ENCODE measurements at regions not wholly inside any gene's neighbourhood (a gene's known extent, or its start where the extent isn't known, plus 50 kb on each side); places are given as distances from the start of the nearest gene placed in this dataset.

DNA sequence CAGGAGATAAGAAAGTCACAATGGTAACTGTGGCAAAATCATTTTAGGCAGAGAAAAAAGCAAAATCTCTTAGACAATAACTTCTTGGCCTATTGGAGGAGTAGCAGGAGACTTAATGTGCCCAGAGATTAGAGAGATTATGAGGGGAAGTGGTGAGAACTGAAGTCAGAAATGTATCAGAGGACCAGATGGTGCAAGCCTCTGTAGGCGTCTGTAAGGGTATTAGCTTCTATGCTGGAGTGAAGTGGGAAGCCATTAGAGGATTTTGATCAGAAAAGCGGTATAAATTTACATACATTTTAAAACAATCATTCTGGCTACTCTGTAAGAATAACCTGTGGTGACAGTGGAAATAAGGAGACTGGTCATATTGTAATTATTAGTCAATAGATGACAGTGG lies 236.7 kb downstream of the FAT4 start:
- Histone ChIP-seq H3K4me1 (ENCODE audit: insufficient read depth, low read length) (no peaks in the 10 kb centered on the region), H3K27ac (ENCODE audit: low read depth, low read length) (no peak overlapping the region), H3K4me3 (ENCODE audit: insufficient read depth, low read depth, low read length) (no peak overlapping the region), H4K20me1 (ENCODE audit: insufficient read depth, low read length) (no peaks in the 10 kb centered on the region), H3K79me2 (ENCODE audit: insufficient read depth, low read length) (no peaks in the 10 kb centered on the region), H3K27me3 (ENCODE audit: insufficient read depth, low read length) (no peaks in the 10 kb centered on the region), H3K9ac (ENCODE audit: low read length) (no peak overlapping the region), H2AFZ (ENCODE audit: low read depth, low read length) (no peak overlapping the region), H3K9me3 (ENCODE audit: insufficient read depth, low read depth, low read length) (no peaks in the 10 kb centered on the region), H3K36me3 (ENCODE audit: insufficient read depth, low read length) (no peaks in the 10 kb centered on the region), H3K4me2 (ENCODE audit: low read length) (no peak overlapping the region)
- Mint-ChIP-seq H3K4me3 (ENCODE audit: unreplicated experiment) (no peak overlapping the region), H3K27me3 (ENCODE audit: low read depth, unreplicated experiment) (no peaks in the 10 kb centered on the region), H3K27ac (ENCODE audit: unreplicated experiment) (no peak overlapping the region), H3K4me1 (ENCODE audit: low read depth, unreplicated experiment) (no peaks in the 10 kb centered on the region), H3K36me3 (ENCODE audit: low read depth, unreplicated experiment) (no peaks in the 10 kb centered on the region), H3K9me3 (ENCODE audit: unreplicated experiment) (no peaks in the 10 kb centered on the region)
- TF ChIP-seq, protein P1, sequence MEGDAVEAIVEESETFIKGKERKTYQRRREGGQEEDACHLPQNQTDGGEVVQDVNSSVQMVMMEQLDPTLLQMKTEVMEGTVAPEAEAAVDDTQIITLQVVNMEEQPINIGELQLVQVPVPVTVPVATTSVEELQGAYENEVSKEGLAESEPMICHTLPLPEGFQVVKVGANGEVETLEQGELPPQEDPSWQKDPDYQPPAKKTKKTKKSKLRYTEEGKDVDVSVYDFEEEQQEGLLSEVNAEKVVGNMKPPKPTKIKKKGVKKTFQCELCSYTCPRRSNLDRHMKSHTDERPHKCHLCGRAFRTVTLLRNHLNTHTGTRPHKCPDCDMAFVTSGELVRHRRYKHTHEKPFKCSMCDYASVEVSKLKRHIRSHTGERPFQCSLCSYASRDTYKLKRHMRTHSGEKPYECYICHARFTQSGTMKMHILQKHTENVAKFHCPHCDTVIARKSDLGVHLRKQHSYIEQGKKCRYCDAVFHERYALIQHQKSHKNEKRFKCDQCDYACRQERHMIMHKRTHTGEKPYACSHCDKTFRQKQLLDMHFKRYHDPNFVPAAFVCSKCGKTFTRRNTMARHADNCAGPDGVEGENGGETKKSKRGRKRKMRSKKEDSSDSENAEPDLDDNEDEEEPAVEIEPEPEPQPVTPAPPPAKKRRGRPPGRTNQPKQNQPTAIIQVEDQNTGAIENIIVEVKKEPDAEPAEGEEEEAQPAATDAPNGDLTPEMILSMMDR (IDR thresholded peaks at IDR 0.05; ENCODE audit: insufficient read depth, low read depth, low read length), result no peak
- TF ChIP-seq EZH2 (IDR thresholded peaks at IDR 0.05; ENCODE audit: insufficient read depth, low read length), result no peak
- FAIRE-seq (no peak), DNase-seq (ENCODE audit: low read depth) (no peak)

DNA sequence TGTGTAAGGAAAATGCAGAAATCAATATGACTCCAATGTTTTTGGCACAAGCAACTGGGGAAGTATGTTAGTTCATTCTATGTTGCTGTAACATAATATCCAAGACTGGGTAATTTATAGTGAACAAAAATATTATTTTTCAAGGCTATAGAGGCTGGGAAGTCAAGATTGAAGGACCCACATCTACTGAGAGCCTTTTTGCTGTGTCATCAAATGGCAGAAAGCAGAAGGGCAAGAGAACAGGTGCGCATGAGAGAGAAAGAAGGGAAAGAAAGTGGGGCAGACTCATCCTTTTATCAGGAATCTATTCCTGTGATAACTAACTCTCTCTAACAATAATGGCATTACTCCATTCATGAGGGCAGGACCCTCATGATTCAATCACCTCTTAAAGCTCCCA lies 237.2 kb downstream of the FAT4 start:
- TF ChIP-seq, protein P1 (IDR thresholded peaks at IDR 0.05; ENCODE audit: insufficient read depth, low read depth, low read length), result no peak
- TF ChIP-seq EZH2 (IDR thresholded peaks at IDR 0.05; ENCODE audit: insufficient read depth, low read length), result no peak
- H3K27ac ChIP-seq (ENCODE audit: low read depth, low read length), result no peak overlapping the region
- no peak overlapping the region for H3K9ac ChIP-seq (ENCODE audit: low read length)
- H3K4me3 ChIP-seq (ENCODE audit: insufficient read depth, low read depth, low read length), result no peak overlapping the region
- DNase-seq (ENCODE audit: low read depth) (no peak), FAIRE-seq (no peak)
- H3K4me2 ChIP-seq (ENCODE audit: low read length), result no peak overlapping the region
- Mint-ChIP-seq H3K9me3 (ENCODE audit: unreplicated experiment) (no peaks in the 10 kb centered on the region), H3K4me3 (ENCODE audit: unreplicated experiment) (no peak overlapping the region), H3K4me1 (ENCODE audit: low read depth, unreplicated experiment) (no peaks in the 10 kb centered on the region), H3K36me3 (ENCODE audit: low read depth, unreplicated experiment) (no peaks in the 10 kb centered on the region), H3K27me3 (ENCODE audit: low read depth, unreplicated experiment) (no peaks in the 10 kb centered on the region), H3K27ac (ENCODE audit: unreplicated experiment) (no peak overlapping the region)
- H3K4me1 ChIP-seq (ENCODE audit: insufficient read depth, low read length), result no peaks in the 10 kb centered on the region
- H3K27me3 ChIP-seq (ENCODE audit: insufficient read depth, low read length), result no peaks in the 10 kb centered on the region
- no peak overlapping the region for H2AFZ ChIP-seq (ENCODE audit: low read depth, low read length)
- H4K20me1 ChIP-seq (ENCODE audit: insufficient read depth, low read length), result no peaks in the 10 kb centered on the region
- H3K9me3 ChIP-seq (ENCODE audit: insufficient read depth, low read depth, low read length), result no peaks in the 10 kb centered on the region
- H3K36me3 ChIP-seq (ENCODE audit: insufficient read depth, low read length), result no peaks in the 10 kb centered on the region
- H3K79me2 ChIP-seq (ENCODE audit: insufficient read depth, low read length), result no peaks in the 10 kb centered on the region

DNA sequence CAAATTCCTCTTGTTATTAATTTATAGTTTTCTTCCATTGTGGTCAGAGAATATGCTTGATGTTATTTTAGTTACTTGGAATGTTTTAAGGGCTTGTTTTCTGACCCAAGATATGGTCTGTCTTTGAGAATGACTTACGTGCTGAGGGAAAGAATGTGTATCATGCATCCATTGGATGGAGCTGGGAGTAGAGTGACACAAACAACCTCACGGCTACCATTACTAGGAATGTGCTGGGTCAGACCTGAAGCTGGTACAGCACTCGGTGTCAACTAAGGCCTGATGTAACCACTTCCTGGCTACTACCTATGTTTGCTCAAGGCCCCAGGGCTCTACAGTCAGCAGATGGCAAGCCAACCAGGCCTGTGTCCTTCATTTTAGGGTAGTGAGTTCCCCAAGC lies 257.8 kb downstream of the FAT4 start:
- H3K27me3 Mint-ChIP-seq (ENCODE audit: low read depth, unreplicated experiment), result no peaks in the 10 kb centered on the region
- H3K9ac ChIP-seq (ENCODE audit: low read length), result no peak overlapping the region
- no peaks in the 10 kb centered on the region for H3K79me2 ChIP-seq (ENCODE audit: insufficient read depth, low read length)
- H3K36me3 ChIP-seq (ENCODE audit: insufficient read depth, low read length), result no peaks in the 10 kb centered on the region
- H3K27ac ChIP-seq (ENCODE audit: low read depth, low read length), result no peak overlapping the region
- no peaks in the 10 kb centered on the region for H3K9me3 ChIP-seq (ENCODE audit: insufficient read depth, low read depth, low read length)
- no peaks in the 10 kb centered on the region for H3K4me1 ChIP-seq (ENCODE audit: insufficient read depth, low read length)
- no peaks in the 10 kb centered on the region for H3K36me3 Mint-ChIP-seq (ENCODE audit: low read depth, unreplicated experiment)
- H3K27ac Mint-ChIP-seq (ENCODE audit: unreplicated experiment), result no peak overlapping the region
- TF ChIP-seq, protein P1 (IDR thresholded peaks at IDR 0.05; ENCODE audit: insufficient read depth, low read depth, low read length), result no peak
- TF ChIP-seq EZH2 (IDR thresholded peaks at IDR 0.05; ENCODE audit: insufficient read depth, low read length), result no peak
- no peaks in the 10 kb centered on the region for H3K27me3 ChIP-seq (ENCODE audit: insufficient read depth, low read length)
- H3K9me3 Mint-ChIP-seq (ENCODE audit: unreplicated experiment), result peaks cover 4% of the 10 kb centered on the region
- no peak overlapping the region for H3K4me3 Mint-ChIP-seq (ENCODE audit: unreplicated experiment)
- no peaks in the 10 kb centered on the region for H3K4me1 Mint-ChIP-seq (ENCODE audit: low read depth, unreplicated experiment)
- no peak for FAIRE-seq
- DNase-seq (ENCODE audit: low read depth), result no peak
- H2AFZ ChIP-seq (ENCODE audit: low read depth, low read length), result no peak overlapping the region
- no peaks in the 10 kb centered on the region for H4K20me1 ChIP-seq (ENCODE audit: insufficient read depth, low read length)
- no peak overlapping the region for H3K4me2 ChIP-seq (ENCODE audit: low read length)
- no peak overlapping the region for H3K4me3 ChIP-seq (ENCODE audit: insufficient read depth, low read depth, low read length)
